IMR-90 (cell line): ENCODE measurements at regions not wholly inside any gene's neighbourhood (a gene's known extent, or its start where the extent isn't known, plus 50 kb on each side); places are given as distances from the start of the nearest gene placed in this dataset.

Experiments used
- ATAC-seq: fragments of 200-7000 bp; cut with Tn5 transposase; 2 replicates; pipeline ENCODE4 v1.9.1; 2020; ENCODE audit warnings: low read depth, mild to moderate bottlenecking, moderate library complexity
- BruUV-seq: library from RNA; stranded (reverse); fragments of 400-500 nt; replicated peaks from 2 replicates; lab custom pipeline; 2021; lab: Mats Ljungman, UMichigan
- CTCF ChIA-PET: fragments of 300-600 bp; formaldehyde crosslinking; extraction: SDS; loops from one replicate; lab custom pipeline; 2021; ENCODE audit warnings: antibody characterized with exemption; lab: Yijun Ruan, JAX
- POLR2A ChIA-PET: fragments of 300-600 bp; sonication (Branson Sonifier 250); formaldehyde crosslinking; loops from one replicate; lab custom pipeline; 2022; ENCODE audit warnings: antibody characterized with exemption; ENCODE audit not compliant: unreplicated experiment; lab: Charles Lee
- DNase-seq: peaks from one replicate; pipeline ENCODE4 v3.0.0; 2013
- H2AFZ ChIP-seq: replicated peaks from 2 replicates; pipeline ENCODE3; 2013; ENCODE audit warnings: low read length, mild to moderate bottlenecking; ENCODE audit not compliant: poor library complexity
- H2AK5ac ChIP-seq: 2 replicates; pipeline ENCODE4 v1.6.1; 2013; ENCODE audit warnings: low read depth, low read length, inconsistent platforms
- H2AK9ac ChIP-seq: replicated peaks from 2 replicates; pipeline ENCODE3; 2013; ENCODE audit warnings: mild to moderate bottlenecking, low read depth, low read length, moderate library complexity; ENCODE audit not compliant: poor library complexity
- H2BK120ac ChIP-seq: 2 replicates; pipeline ENCODE4 v1.6.1; 2013; ENCODE audit warnings: low read depth, low read length, inconsistent platforms
- H2BK15ac ChIP-seq: 3 replicates; pipeline ENCODE4 v1.6.1; 2013; ENCODE audit warnings: low read depth, low read length, inconsistent platforms
- H2BK20ac ChIP-seq: 2 replicates; pipeline ENCODE4 v1.6.1; 2013; ENCODE audit warnings: low read depth, mild to moderate bottlenecking, inconsistent platforms, low read length, moderate library complexity
- H2BK5ac ChIP-seq: 2 replicates; pipeline ENCODE4 v1.6.1; 2013; ENCODE audit warnings: mild to moderate bottlenecking, low read depth, low read length, inconsistent platforms; ENCODE audit not compliant: poor library complexity, severe bottlenecking
- H3K14ac ChIP-seq: replicated peaks from 2 replicates; pipeline ENCODE4 v1.6.1; 2013; ENCODE audit warnings: low read depth, low read length, inconsistent platforms
- H3K18ac ChIP-seq: 2 replicates; pipeline ENCODE4 v1.6.1; 2013; ENCODE audit warnings: low read depth, low read length, control low read depth
- H3K23ac ChIP-seq: 2 replicates; pipeline ENCODE4 v1.6.1; 2013; ENCODE audit warnings: low read depth, low read length, inconsistent platforms
- H3K27ac ChIP-seq: 2 replicates; pipeline ENCODE4 v1.5.1; 2013; ENCODE audit warnings: mild to moderate bottlenecking, control low read depth, low read length; ENCODE audit not compliant: insufficient read depth
- H3K27me3 ChIP-seq: 2 replicates; pipeline ENCODE4 v1.6.1; 2013; ENCODE audit warnings: low read length; ENCODE audit not compliant: control insufficient read depth, insufficient read depth
- H3K36me3 ChIP-seq: 2 replicates; pipeline ENCODE4 v1.6.1; 2013; ENCODE audit warnings: low read length, mixed read lengths; ENCODE audit not compliant: control insufficient read depth, insufficient read depth
- H3K4ac ChIP-seq: 2 replicates; pipeline ENCODE4 v1.6.1; 2013; ENCODE audit warnings: low read depth, low read length, inconsistent platforms
- H3K4me1 ChIP-seq: 2 replicates; pipeline ENCODE4 v1.6.1; 2013; ENCODE audit warnings: low read length, mixed read lengths; ENCODE audit not compliant: control insufficient read depth, insufficient read depth
- H3K4me2 ChIP-seq: 2 replicates; pipeline ENCODE4 v1.6.1; 2013; ENCODE audit warnings: low read depth, mild to moderate bottlenecking, control low read depth, low read length, moderate library complexity
- H3K4me3 ChIP-seq: 2 replicates; pipeline ENCODE4 v1.5.1; 2013; ENCODE audit warnings: low read depth, mild to moderate bottlenecking, control low read depth, low read length, moderate library complexity; ENCODE audit not compliant: insufficient read depth
- H3K56ac ChIP-seq: 2 replicates; pipeline ENCODE4 v1.6.1; 2013; ENCODE audit warnings: low read length, inconsistent platforms; ENCODE audit not compliant: insufficient read depth; ENCODE audit errors: extremely low read depth
- H3K79me1 ChIP-seq, 2 experiments: 2 replicates each; pipeline ENCODE4 v1.6.1; 2013; ENCODE audit warnings: low read length in 2 of 2, inconsistent platforms in 1 of 2, low read depth in 1 of 2
- H3K9ac ChIP-seq: 2 replicates; pipeline ENCODE4 v1.6.1; 2013; ENCODE audit warnings: low read depth, low read length, control low read depth
- H3K9me1 ChIP-seq: 2 replicates; pipeline ENCODE4 v1.6.1; 2013; ENCODE audit warnings: low read length, inconsistent platforms; ENCODE audit not compliant: insufficient read depth
- H3K9me3 ChIP-seq: 2 replicates; pipeline ENCODE4 v1.6.1; 2013; ENCODE audit warnings: low read length; ENCODE audit not compliant: control insufficient read depth, insufficient read depth
- H4K20me1 ChIP-seq: 2 replicates; pipeline ENCODE4 v1.6.1; 2013; ENCODE audit warnings: low read length, inconsistent platforms; ENCODE audit not compliant: insufficient read depth
- H4K5ac ChIP-seq: 2 replicates; pipeline ENCODE4 v1.6.1; 2013; ENCODE audit warnings: mild to moderate bottlenecking, low read depth, low read length, control low read depth
- H4K8ac ChIP-seq, 2 experiments: 2 replicates each; pipeline ENCODE4 v1.6.1; 2013; ENCODE audit warnings: low read depth in 2 of 2, low read length in 2 of 2, control low read depth in 1 of 2, inconsistent platforms in 1 of 2
- H4K91ac ChIP-seq: 2 replicates; pipeline ENCODE4 v1.6.1; 2013; ENCODE audit warnings: low read depth, low read length, inconsistent platforms; ENCODE audit not compliant: insufficient read depth
- BHLHE40 ChIP-seq: fragments of 150-350 bp; IDR thresholded peaks from 2 replicates; pipeline ENCODE4 v1.6.1; 2016; ENCODE audit warnings: mild to moderate bottlenecking, low read depth, low read length
- CEBPB ChIP-seq: IDR thresholded peaks from 2 replicates; pipeline ENCODE4 v1.6.1; 2012; ENCODE audit warnings: low read depth, low read length, improper control_type of control experiment
- CHD1 ChIP-seq: IDR thresholded peaks from 2 replicates; pipeline ENCODE4 v1.6.1; 2012; ENCODE audit warnings: low read depth, low read length, improper control_type of control experiment
- FOS ChIP-seq: fragments of 150-350 bp; IDR thresholded peaks from 2 replicates; pipeline ENCODE4 v1.6.1; 2016; ENCODE audit warnings: low read depth, low read length
- MAFK ChIP-seq: IDR thresholded peaks from 2 replicates; pipeline ENCODE4 v1.6.1; 2012; ENCODE audit warnings: low read depth, low read length, improper control_type of control experiment
- MXI1 ChIP-seq: IDR thresholded peaks from 2 replicates; pipeline ENCODE4 v1.6.1; 2012; ENCODE audit warnings: low read depth, mild to moderate bottlenecking, low read length, moderate library complexity, borderline replicate concordance
- NFE2L2 ChIP-seq: fragments of 150-350 bp; IDR thresholded peaks from 2 replicates; pipeline ENCODE4 v1.6.1; 2016; ENCODE audit warnings: low read depth, mild to moderate bottlenecking, low read length
- POLR2A ChIP-seq: IDR thresholded peaks from 2 replicates; pipeline ENCODE4 v1.6.1; 2012; ENCODE audit warnings: mild to moderate bottlenecking, low read depth, low read length
- RAD21 ChIP-seq: IDR thresholded peaks from 2 replicates; pipeline ENCODE4 v1.6.1; 2012; ENCODE audit warnings: low read length, improper control_type of control experiment
- RCOR1 ChIP-seq: IDR thresholded peaks from 2 replicates; pipeline ENCODE4 v1.6.1; 2012; ENCODE audit warnings: mild to moderate bottlenecking, low read length, improper control_type of control experiment; ENCODE audit not compliant: insufficient replicate concordance
- RFX5 ChIP-seq: IDR thresholded peaks from 2 replicates; pipeline ENCODE4 v1.8.0; 2012; ENCODE audit warnings: low read depth, mild to moderate bottlenecking, low read length, moderate library complexity
- WGBS, 2 experiments: methylation state at CpG; one replicate each; pipeline versions ENCODE4 v1.1.5 to v1.1.7; 2013; ENCODE audit warnings: missing lambda C conversion rate in 2 of 2; ENCODE audit not compliant: insufficient read length in 1 of 2; ENCODE audit errors: extremely low coverage in 2 of 2; 5-methylcytosine and 5-hydroxymethylcytosine counted together
- dilution Hi-C: fragments of 300-500 bp; cut with HindIII; formaldehyde crosslinking; loops from one replicate; pipeline ENCODE4 v1.14.3; 2018; ENCODE audit warnings: low sequenced_read_pairs; ENCODE audit not compliant: unreplicated experiment
- in situ Hi-C: fragments of 300-500 bp; cut with MboI; formaldehyde crosslinking; loops from 3 replicates; pipeline ENCODE4 v1.14.3; 2019; ENCODE audit warnings: low sequenced_read_pairs, inconsistent platforms, mixed read lengths
- intact Hi-C: fragments of 100-400 bp; cut with micrococcal nuclease; formaldehyde crosslinking; loops from 2 replicates; pipeline ENCODE4 v1.10.0; 2022
- TF ChIP-seq, protein P1 (sequence below): conservative IDR thresholded peaks from 2 replicates; pipeline ENCODE4 v1.5.1; 2012; ENCODE audit warnings: mild to moderate bottlenecking, low read depth, low read length, improper control_type of control experiment
- TF ChIP-seq, protein P2 (sequence below): fragments of 150-350 bp; IDR thresholded peaks from 2 replicates; pipeline ENCODE4 v1.6.1; 2016; ENCODE audit warnings: low read depth, mild to moderate bottlenecking, low read length, moderate library complexity, borderline replicate concordance

DNA sequence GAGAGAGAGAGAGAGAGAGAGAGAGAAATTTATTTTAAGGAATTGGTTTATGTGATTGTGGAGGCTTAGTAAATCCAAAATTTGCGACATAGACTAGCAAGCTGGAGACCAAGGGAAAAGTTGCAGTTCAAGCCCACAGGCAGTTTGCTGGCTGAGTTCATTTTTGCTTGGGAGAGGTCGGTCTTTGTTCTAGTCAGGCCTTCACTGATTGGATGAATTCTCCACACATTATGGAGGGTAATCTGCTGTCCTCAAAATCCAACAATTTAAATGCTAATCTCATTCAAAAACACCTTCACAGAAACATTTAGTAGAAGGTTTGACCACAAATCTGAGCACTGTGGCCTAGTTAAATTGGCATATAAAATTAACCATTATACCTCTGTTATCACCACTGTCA, 439.6 kb downstream of the EPM2A start:
- H3K14ac ChIP-seq: no peak overlapping the region
- no peak overlapping the region for H4K5ac ChIP-seq
- H3K4ac ChIP-seq: no peak overlapping the region
- no peak overlapping the region for H2BK15ac ChIP-seq
- H2AK9ac ChIP-seq: no peak overlapping the region
- no peak overlapping the region for H2BK20ac ChIP-seq
- no TSS peak for BruUV-seq
- WGBS, 2 experiments: no CpG with 5 or more reads among the region's 2 CpGs
- H3K9ac ChIP-seq: no peak overlapping the region
- no peaks in the 10 kb centered on the region for H3K36me3 ChIP-seq
- in situ Hi-C loops: no loop called here
- H2BK120ac ChIP-seq: no peak overlapping the region
- no peak overlapping the region for H3K23ac ChIP-seq
- no peak overlapping the region for H3K4me3 ChIP-seq
- no peak for DNase-seq
- H3K9me1 ChIP-seq: no peaks in the 10 kb centered on the region
- dilution Hi-C loops: no loop called here
- intact Hi-C loops: no loop called here
- no peak overlapping the region for H2AFZ ChIP-seq
- H3K4me2 ChIP-seq: no peak overlapping the region
- H4K20me1 ChIP-seq: no peaks in the 10 kb centered on the region
- no peak overlapping the region for H3K56ac ChIP-seq
- no peak overlapping the region for H3K27ac ChIP-seq
- ATAC-seq: no peak
- H3K27me3 ChIP-seq: no peaks in the 10 kb centered on the region
- no peaks in the 10 kb centered on the region for H3K4me1 ChIP-seq
- CTCF ChIA-PET: interaction anchor here (0.6 kb wide), 1 partner anchor 16 kb away, joined by 4 read pairs; no protein-coding TSS in a partner anchor
- no peak overlapping the region for H3K18ac ChIP-seq
- H2AK5ac ChIP-seq: no peak overlapping the region
- TF ChIP-seq MAFK (no peak), BHLHE40 (no peak), MXI1 (no peak), RCOR1 (no peak), CEBPB (no peak), RFX5 (no peak), RAD21 (no peak), NFE2L2 (no peak), POLR2A (no peak), FOS (no peak), CHD1 (no peak)
- TF ChIP-seq, protein P1, sequence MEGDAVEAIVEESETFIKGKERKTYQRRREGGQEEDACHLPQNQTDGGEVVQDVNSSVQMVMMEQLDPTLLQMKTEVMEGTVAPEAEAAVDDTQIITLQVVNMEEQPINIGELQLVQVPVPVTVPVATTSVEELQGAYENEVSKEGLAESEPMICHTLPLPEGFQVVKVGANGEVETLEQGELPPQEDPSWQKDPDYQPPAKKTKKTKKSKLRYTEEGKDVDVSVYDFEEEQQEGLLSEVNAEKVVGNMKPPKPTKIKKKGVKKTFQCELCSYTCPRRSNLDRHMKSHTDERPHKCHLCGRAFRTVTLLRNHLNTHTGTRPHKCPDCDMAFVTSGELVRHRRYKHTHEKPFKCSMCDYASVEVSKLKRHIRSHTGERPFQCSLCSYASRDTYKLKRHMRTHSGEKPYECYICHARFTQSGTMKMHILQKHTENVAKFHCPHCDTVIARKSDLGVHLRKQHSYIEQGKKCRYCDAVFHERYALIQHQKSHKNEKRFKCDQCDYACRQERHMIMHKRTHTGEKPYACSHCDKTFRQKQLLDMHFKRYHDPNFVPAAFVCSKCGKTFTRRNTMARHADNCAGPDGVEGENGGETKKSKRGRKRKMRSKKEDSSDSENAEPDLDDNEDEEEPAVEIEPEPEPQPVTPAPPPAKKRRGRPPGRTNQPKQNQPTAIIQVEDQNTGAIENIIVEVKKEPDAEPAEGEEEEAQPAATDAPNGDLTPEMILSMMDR: no peak
- TF ChIP-seq, protein P2, sequence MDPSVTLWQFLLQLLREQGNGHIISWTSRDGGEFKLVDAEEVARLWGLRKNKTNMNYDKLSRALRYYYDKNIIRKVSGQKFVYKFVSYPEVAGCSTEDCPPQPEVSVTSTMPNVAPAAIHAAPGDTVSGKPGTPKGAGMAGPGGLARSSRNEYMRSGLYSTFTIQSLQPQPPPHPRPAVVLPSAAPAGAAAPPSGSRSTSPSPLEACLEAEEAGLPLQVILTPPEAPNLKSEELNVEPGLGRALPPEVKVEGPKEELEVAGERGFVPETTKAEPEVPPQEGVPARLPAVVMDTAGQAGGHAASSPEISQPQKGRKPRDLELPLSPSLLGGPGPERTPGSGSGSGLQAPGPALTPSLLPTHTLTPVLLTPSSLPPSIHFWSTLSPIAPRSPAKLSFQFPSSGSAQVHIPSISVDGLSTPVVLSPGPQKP: no peak
- no peak overlapping the region for H4K8ac ChIP-seq
- H4K91ac ChIP-seq: no peak overlapping the region
- POLR2A ChIA-PET: no interaction called here
- H3K79me1 ChIP-seq: no peaks in the 10 kb centered on the region
- no peaks in the 10 kb centered on the region for H3K9me3 ChIP-seq
- no peak overlapping the region for H2BK5ac ChIP-seq
